CD4-positive, alpha-beta memory T cell (primary cell): ENCODE measurements at regions not wholly inside any gene's neighbourhood (a gene's known extent, or its start where the extent isn't known, plus 50 kb on each side); places are given as distances from the start of the nearest gene placed in this dataset.
"Not testable (repeated sequence)": the region's sequence is repeated elsewhere in the genome, so short reads cannot be mapped to it uniquely, and the experiment has no call there.

Source experiments
- CTCF ChIA-PET: fragments of 350-600 bp; sonication (Branson Sonifier 250); formaldehyde crosslinking; loops from one replicate; lab custom pipeline; 2021; ENCODE audit warnings: inconsistent platforms; ENCODE audit not compliant: partially characterized antibody; lab: Charles Lee
- POLR2A ChIA-PET: fragments of 350-600 bp; sonication (Branson Sonifier 250); formaldehyde crosslinking; loops from one replicate; lab custom pipeline; 2021; ENCODE audit not compliant: partially characterized antibody; lab: Charles Lee
- DNase-seq, 5 donors: peaks; one replicate each; pipeline versions ENCODE4 v3.0.0 to v3.0.0-alpha.2; 2020 to 2022; ENCODE audit warnings: mixed read lengths in 1 of 5
- H3K27ac ChIP-seq: one replicate; pipeline ENCODE4 v1.7.0; 2013; ENCODE audit warnings: low read depth, low read length
- H3K27me3 ChIP-seq: 2 replicates; pipeline ENCODE4 v1.7.0; 2013; ENCODE audit warnings: mild to moderate bottlenecking, low read length, moderate library complexity; ENCODE audit not compliant: insufficient read depth
- H3K36me3 ChIP-seq: 2 replicates; pipeline ENCODE4 v1.7.0; 2013; ENCODE audit warnings: mild to moderate bottlenecking, low read length, moderate library complexity; ENCODE audit not compliant: insufficient read depth
- H3K4me1 ChIP-seq: 2 replicates; pipeline ENCODE4 v1.7.0; 2013; ENCODE audit warnings: mild to moderate bottlenecking, low read length, moderate library complexity; ENCODE audit not compliant: insufficient read depth
- H3K4me3 ChIP-seq, 2 donors: one replicate each; pipeline ENCODE4 v1.7.0; 2013; ENCODE audit warnings: low read length in 2 of 2, mild to moderate bottlenecking in 1 of 2
- H3K9me3 ChIP-seq, 2 donors: one replicate each; pipeline ENCODE4 v1.7.0; 2013; ENCODE audit warnings: low read length in 2 of 2, control low read depth in 1 of 2; ENCODE audit not compliant: control insufficient read depth in 1 of 2
- H3K27ac Mint-ChIP-seq, 7 donors: one replicate each; pipeline ENCODE4 v1.8.0; 2020 to 2021; ENCODE audit warnings: mixed read lengths in 7 of 7, mild to moderate bottlenecking in 6 of 7, inconsistent platforms in 3 of 7, moderate library complexity in 3 of 7
- H3K27me3 Mint-ChIP-seq, 2 donors: one replicate each; pipeline ENCODE4 v1.8.0; 2020 to 2021; ENCODE audit warnings: mixed read lengths in 2 of 2
- H3K36me3 Mint-ChIP-seq, 2 donors: one replicate each; pipeline ENCODE4 v1.8.0; 2020 to 2021; ENCODE audit warnings: mixed read lengths in 2 of 2, inconsistent platforms in 1 of 2, mild to moderate bottlenecking in 1 of 2
- H3K4me1 Mint-ChIP-seq, 4 donors: one replicate each; pipeline ENCODE4 v1.8.0; 2020 to 2021; ENCODE audit warnings: mixed read lengths in 4 of 4, mild to moderate bottlenecking in 1 of 4
- H3K4me3 Mint-ChIP-seq, 8 donors: one replicate each; pipeline ENCODE4 v1.8.0; 2020 to 2021; ENCODE audit warnings: mixed read lengths in 8 of 8, mild to moderate bottlenecking in 7 of 8, moderate library complexity in 6 of 8, inconsistent platforms in 3 of 8
- H3K9me3 Mint-ChIP-seq, 8 donors: one replicate each; pipeline ENCODE4 v1.8.0; 2020 to 2021; ENCODE audit warnings: mixed read lengths in 8 of 8, mild to moderate bottlenecking in 5 of 8, inconsistent platforms in 3 of 8, moderate library complexity in 1 of 8
- intact Hi-C: fragments of 100-400 bp; cut with micrococcal nuclease; formaldehyde crosslinking; loops from one replicate; pipeline ENCODE4 v1.15.1; 2023

DNA sequence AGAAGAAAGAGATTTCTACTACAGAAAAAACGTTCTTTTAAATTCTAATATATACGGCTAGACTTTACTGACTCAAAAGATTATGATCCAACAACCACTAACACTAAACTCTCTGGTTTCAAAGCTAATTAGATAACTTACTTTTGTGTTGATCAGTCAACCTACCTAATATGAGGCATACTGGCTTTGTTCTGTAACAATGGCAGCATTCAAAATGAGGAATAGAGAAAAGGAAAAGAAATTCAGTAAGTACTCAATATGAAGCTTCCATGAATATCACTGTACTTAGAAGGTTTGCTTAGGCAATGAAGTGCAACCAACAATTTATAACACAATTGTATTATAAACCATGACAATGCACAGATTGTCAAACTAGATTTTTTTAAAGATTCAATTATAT is 430.5 kb upstream of the PMFBP1 start:
- Histone ChIP-seq H3K27me3 (no peaks in the 10 kb centered on the region), H3K27ac (no peak overlapping the region)
- CTCF ChIA-PET: interaction anchor here (0.6 kb wide), 1 partner anchor 30 kb away, joined by 3 read pairs; no protein-coding TSS in a partner anchor

GRCh38 chr16:72598696-72599095 is 426.7 kb upstream of the PMFBP1 start:
- Histone ChIP-seq H3K27me3 (no peaks in the 10 kb centered on the region), H3K27ac (no peak overlapping the region), H3K36me3 (no peaks in the 10 kb centered on the region), H3K4me3 (no peak overlapping the region), H3K9me3 (no peaks in the 10 kb centered on the region), H3K4me1 (no peaks in the 10 kb centered on the region)
- ChIA-PET POLR2A (no interaction called here), CTCF (no interaction called here)
- intact Hi-C loops: no loop called here
- H3K4me1 Mint-ChIP-seq: no peaks in the 10 kb centered on the region
- H3K27ac Mint-ChIP-seq: no peak overlapping the region
- no peaks in the 10 kb centered on the region for H3K36me3 Mint-ChIP-seq
- peaks cover 0 to 12% (median 6%) of the 10 kb centered on the region in 8 donors for H3K9me3 Mint-ChIP-seq
- no peaks in the 10 kb centered on the region for H3K27me3 Mint-ChIP-seq
- DNase-seq: no peak
- no peak overlapping the region for H3K4me3 Mint-ChIP-seq

More for the DNA sequence above, 430.5 kb upstream of the PMFBP1 start:
- Mint-ChIP-seq H3K9me3 (peaks cover 0 to 12% (median 6%) of the 10 kb centered on the region in 8 donors), H3K4me3 (no peak overlapping the region), H3K4me1 (no peaks in the 10 kb centered on the region), H3K36me3 (peaks cover 0 to 1% of the 10 kb centered on the region in 2 donors), H3K27me3 (no peaks in the 10 kb centered on the region), H3K27ac (no peak overlapping the region)
- POLR2A ChIA-PET: no interaction called here
- no peak for DNase-seq
- H3K4me3 ChIP-seq: no peak overlapping the region
- no peaks in the 10 kb centered on the region for H3K9me3 ChIP-seq
- intact Hi-C loops: no loop called here
- H3K4me1 ChIP-seq: no peaks in the 10 kb centered on the region
- H3K36me3 ChIP-seq: no peaks in the 10 kb centered on the region

DNA sequence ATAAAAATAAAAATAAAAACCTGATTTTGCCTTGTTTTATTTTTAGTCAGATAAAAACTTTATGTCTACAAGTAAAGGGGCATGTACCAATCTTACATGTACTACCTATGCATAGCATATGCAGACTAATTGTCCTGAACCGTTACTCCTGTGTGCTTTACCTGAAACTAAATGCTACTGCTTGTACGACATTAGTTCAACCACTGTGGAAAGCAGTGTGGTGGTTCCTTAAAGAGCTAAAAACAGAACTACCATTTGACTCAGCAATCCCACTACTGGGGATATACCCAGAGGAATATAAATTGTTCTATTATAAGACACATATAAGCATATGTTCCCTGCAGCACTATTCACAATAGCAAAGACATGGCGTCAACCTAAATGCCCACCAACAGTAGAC is 426.0 kb upstream of the PMFBP1 start:
- ChIA-PET CTCF (no interaction called here), POLR2A (no interaction called here)
- H3K36me3 Mint-ChIP-seq: no peaks in the 10 kb centered on the region
- Histone ChIP-seq H3K4me3 (no peak overlapping the region), H3K27ac (no peak overlapping the region), H3K27me3 (no peaks in the 10 kb centered on the region), H3K9me3 (no peaks in the 10 kb centered on the region), H3K36me3 (no peaks in the 10 kb centered on the region), H3K4me1 (no peaks in the 10 kb centered on the region)
- DNase-seq: no peak
- peaks cover 0 to 10% (median 6%) of the 10 kb centered on the region in 8 donors for H3K9me3 Mint-ChIP-seq
- no peak overlapping the region for H3K27ac Mint-ChIP-seq
- no peaks in the 10 kb centered on the region for H3K4me1 Mint-ChIP-seq
- intact Hi-C loops: no loop called here
- H3K27me3 Mint-ChIP-seq: no peaks in the 10 kb centered on the region
- no peak overlapping the region for H3K4me3 Mint-ChIP-seq

- Mint-ChIP-seq H3K36me3 (no peaks in the 10 kb centered on the region), H3K4me3 (no peak overlapping the region), H3K27me3 (no peaks in the 10 kb centered on the region), H3K9me3 (peaks cover 0 to 6% (median 2%) of the 10 kb centered on the region in 8 donors), H3K4me1 (no peaks in the 10 kb centered on the region), H3K27ac (no peak overlapping the region)
- no peaks in the 10 kb centered on the region for H3K36me3 ChIP-seq
- H3K27me3 ChIP-seq: no peaks in the 10 kb centered on the region
- no peak for DNase-seq
- CTCF ChIA-PET: no interaction called here
- no peak overlapping the region for H3K4me3 ChIP-seq
- intact Hi-C loops: no loop called here
- H3K9me3 ChIP-seq: no peaks in the 10 kb centered on the region
- H3K4me1 ChIP-seq: no peaks in the 10 kb centered on the region
- POLR2A ChIA-PET: no interaction called here
- H3K27ac ChIP-seq: no peak overlapping the region
Observed at GRCh38 chr16:72596373-72596772, 424.4 kb upstream of the PMFBP1 start.

DNA sequence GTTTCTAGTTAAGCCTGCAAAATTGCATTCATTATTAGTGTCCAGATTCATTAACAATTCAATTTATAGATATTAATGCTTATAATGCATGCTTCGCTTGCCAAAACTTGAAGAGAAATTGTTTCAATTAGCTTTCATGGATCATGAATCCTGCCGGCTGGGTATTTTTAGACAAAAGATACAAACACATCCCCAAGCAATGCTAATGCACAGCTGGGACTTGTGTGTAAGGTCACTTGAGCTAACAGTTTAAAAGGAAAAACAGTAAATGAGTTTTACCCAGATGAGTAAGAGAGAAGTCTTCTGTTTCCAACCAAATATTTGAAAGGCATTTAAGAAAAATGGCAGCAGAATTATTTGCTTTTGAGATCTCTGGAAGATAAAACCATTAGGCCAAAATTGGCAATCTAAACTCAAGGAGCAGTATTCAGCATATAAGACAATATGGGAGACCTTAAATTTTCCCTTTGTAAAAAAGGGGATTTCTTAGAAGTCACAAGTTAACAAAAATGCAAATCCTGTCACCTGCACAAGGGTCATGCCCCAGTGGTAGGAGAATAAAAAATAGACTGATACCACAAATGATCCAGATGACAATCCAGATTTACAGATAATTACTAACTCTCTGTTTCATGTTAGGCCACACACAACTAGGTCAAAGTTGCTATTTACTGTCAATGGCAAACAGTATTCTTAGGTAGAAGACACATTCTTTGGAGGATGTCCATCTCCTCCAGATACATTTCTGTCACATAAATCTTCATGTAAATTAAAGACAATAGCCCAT is 418.4 kb upstream of the PMFBP1 start:
- no peak for DNase-seq
- POLR2A ChIA-PET: no interaction called here
- Histone ChIP-seq H3K27ac (no peak overlapping the region), H3K27me3 (no peaks in the 10 kb centered on the region), H3K4me1 (no peaks in the 10 kb centered on the region), H3K4me3 (no peak overlapping the region), H3K9me3 (no peaks in the 10 kb centered on the region), H3K36me3 (no peaks in the 10 kb centered on the region)
- no peaks in the 10 kb centered on the region for H3K27me3 Mint-ChIP-seq
- H3K4me1 Mint-ChIP-seq: no peaks in the 10 kb centered on the region
- no peak overlapping the region for H3K4me3 Mint-ChIP-seq
- intact Hi-C loops: no loop called here
- no peaks in the 10 kb centered on the region for H3K36me3 Mint-ChIP-seq
- H3K27ac Mint-ChIP-seq: no peak overlapping the region
- CTCF ChIA-PET: no interaction called here
- H3K9me3 Mint-ChIP-seq: peaks cover 0 to 7% (median 0%) of the 10 kb centered on the region in 8 donors

DNA sequence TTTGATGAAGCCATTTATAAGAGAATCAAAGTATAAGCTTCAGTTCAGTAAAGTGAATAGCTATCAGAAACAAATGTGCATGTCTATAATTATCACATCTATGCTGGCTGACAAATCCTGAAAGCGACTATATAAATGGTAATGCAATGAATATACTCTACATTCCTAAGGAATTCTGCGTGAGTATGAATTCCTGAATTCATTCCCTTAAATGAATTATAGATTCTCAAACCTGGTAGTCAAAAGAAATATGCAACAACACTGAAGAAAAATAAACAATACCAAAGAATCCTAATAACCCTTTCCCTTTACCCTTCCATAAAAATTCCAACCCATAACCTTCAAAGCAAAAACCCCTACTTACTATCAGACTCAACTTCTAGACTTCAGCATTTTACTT is 416.6 kb upstream of the PMFBP1 start:
- CTCF ChIA-PET: no interaction called here
- H3K27me3 ChIP-seq: no peaks in the 10 kb centered on the region
- H3K9me3 ChIP-seq: no peaks in the 10 kb centered on the region
- H3K27me3 Mint-ChIP-seq: no peaks in the 10 kb centered on the region
- POLR2A ChIA-PET: no interaction called here
- DNase-seq: no peak
- H3K4me1 Mint-ChIP-seq: no peaks in the 10 kb centered on the region
- H3K27ac Mint-ChIP-seq: no peak overlapping the region
- intact Hi-C loops: no loop called here
- peaks cover 0 to 8% (median 0%) of the 10 kb centered on the region in 8 donors for H3K9me3 Mint-ChIP-seq
- H3K36me3 ChIP-seq: no peaks in the 10 kb centered on the region
- no peaks in the 10 kb centered on the region for H3K36me3 Mint-ChIP-seq
- H3K27ac ChIP-seq: no peak overlapping the region
- H3K4me3 ChIP-seq: no peak overlapping the region
- H3K4me1 ChIP-seq: no peaks in the 10 kb centered on the region
- H3K4me3 Mint-ChIP-seq: no peak overlapping the region

DNA sequence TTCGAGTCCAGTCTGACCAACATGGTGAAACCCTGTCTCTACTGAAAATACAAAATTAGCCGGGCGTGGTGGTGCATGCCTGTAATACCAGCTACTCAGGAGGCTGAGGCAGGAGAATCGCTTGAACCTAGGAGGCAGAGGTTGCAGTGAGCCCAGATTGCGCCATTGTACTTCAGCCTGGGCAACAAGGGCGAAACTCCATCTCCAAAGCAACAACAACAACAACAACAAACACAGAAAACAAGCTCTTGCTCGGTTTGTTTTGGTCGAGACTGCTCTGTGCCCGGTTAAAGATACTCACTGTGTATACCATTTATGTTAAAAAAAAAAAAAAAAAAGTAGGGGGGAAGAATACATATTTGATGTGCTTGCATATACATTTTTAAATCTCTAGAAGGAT is 406.1 kb upstream of the PMFBP1 start:
- intact Hi-C loops, H3K4me1 ChIP-seq, H3K36me3 ChIP-seq, DNase-seq, H3K27ac ChIP-seq, H3K27ac Mint-ChIP-seq, H3K4me1 Mint-ChIP-seq, POLR2A ChIA-PET, H3K9me3 Mint-ChIP-seq, H3K27me3 Mint-ChIP-seq, H3K4me3 ChIP-seq, H3K36me3 Mint-ChIP-seq, H3K27me3 ChIP-seq, H3K4me3 Mint-ChIP-seq, H3K9me3 ChIP-seq: not testable (repeated sequence)
- CTCF ChIA-PET: interaction anchor here (1.0 kb wide), 1 partner anchor 9 kb away, joined by 3 read pairs; no protein-coding TSS in a partner anchor
